Type B pancreatic cell (in vitro differentiated cells): ENCODE measurements at regions not wholly inside any gene's neighbourhood (a gene's known extent, or its start where the extent isn't known, plus 50 kb on each side); places are given as distances from the start of the nearest gene placed in this dataset.

Experiments
- DNase-seq: peaks from one replicate; pipeline ENCODE4 v3.0.0; 2021; ENCODE audit warnings: mixed read lengths; ENCODE audit not compliant: unreplicated experiment; ENCODE audit errors: extremely low spot score
- H3K27ac Mint-ChIP-seq: 2 replicates; pipeline ENCODE4 v1.8.0; 2021; ENCODE audit warnings: mild to moderate bottlenecking, mixed read lengths
- H3K27me3 Mint-ChIP-seq: 2 replicates; pipeline ENCODE4 v1.8.0; 2021; ENCODE audit warnings: mixed read lengths
- H3K36me3 Mint-ChIP-seq: 2 replicates; pipeline ENCODE4 v1.8.0; 2021; ENCODE audit warnings: mixed read lengths
- H3K4me1 Mint-ChIP-seq: one replicate; pipeline ENCODE4 v1.8.0; 2021; ENCODE audit warnings: mixed read lengths; ENCODE audit not compliant: unreplicated experiment
- H3K4me3 Mint-ChIP-seq: 2 replicates; pipeline ENCODE4 v1.8.0; 2021; ENCODE audit warnings: mild to moderate bottlenecking, mixed read lengths
- H3K9me3 Mint-ChIP-seq: 2 replicates; pipeline ENCODE4 v1.8.0; 2021; ENCODE audit warnings: mixed read lengths
- TF ChIP-seq, protein P1 (sequence below): fragments of 200-600 bp; sonication (generic); conservative IDR thresholded peaks from 2 replicates; pipeline ENCODE4 v1.5.0; 2021; ENCODE audit warnings: antibody characterized with exemption, mild to moderate bottlenecking

DNA sequence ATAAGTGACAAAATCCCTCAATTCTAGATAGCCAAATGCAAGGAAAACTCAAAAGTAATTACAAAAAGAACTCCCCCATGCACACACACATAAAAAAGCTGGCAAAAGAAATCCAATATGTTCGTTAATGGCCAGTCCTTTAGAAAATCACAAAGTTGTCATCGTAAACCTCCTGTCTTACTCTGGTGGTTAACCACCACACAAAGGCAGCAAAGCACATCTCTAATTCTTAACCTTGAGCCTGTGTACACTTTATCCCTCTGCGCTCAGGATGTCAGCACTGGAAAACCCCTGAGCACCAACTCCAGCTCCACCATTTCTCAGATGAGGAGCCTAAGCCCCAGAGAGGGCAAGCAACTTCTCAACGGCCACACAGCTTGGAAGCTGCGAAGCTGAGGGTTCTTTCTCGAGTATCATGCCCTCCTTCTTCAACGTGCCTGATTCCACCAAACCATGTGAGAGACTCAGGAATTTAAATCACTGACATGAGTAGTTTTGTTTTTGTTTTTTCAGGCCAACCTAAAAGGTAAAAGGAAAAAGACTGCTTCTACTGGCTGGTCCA is 72.5 kb downstream of the C16orf95 start:
- Mint-ChIP-seq H3K4me1 (peaks cover 31% of the 10 kb centered on the region), H3K9me3 (peaks cover 4% of the 10 kb centered on the region), H3K27ac (no peak overlapping the region), H3K36me3 (peaks cover 7% of the 10 kb centered on the region), H3K4me3 (no peak overlapping the region), H3K27me3 (peaks cover 3% of the 10 kb centered on the region)
- TF ChIP-seq, protein P1, sequence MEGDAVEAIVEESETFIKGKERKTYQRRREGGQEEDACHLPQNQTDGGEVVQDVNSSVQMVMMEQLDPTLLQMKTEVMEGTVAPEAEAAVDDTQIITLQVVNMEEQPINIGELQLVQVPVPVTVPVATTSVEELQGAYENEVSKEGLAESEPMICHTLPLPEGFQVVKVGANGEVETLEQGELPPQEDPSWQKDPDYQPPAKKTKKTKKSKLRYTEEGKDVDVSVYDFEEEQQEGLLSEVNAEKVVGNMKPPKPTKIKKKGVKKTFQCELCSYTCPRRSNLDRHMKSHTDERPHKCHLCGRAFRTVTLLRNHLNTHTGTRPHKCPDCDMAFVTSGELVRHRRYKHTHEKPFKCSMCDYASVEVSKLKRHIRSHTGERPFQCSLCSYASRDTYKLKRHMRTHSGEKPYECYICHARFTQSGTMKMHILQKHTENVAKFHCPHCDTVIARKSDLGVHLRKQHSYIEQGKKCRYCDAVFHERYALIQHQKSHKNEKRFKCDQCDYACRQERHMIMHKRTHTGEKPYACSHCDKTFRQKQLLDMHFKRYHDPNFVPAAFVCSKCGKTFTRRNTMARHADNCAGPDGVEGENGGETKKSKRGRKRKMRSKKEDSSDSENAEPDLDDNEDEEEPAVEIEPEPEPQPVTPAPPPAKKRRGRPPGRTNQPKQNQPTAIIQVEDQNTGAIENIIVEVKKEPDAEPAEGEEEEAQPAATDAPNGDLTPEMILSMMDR, result no peak
- DNase-seq, result no peak

DNA sequence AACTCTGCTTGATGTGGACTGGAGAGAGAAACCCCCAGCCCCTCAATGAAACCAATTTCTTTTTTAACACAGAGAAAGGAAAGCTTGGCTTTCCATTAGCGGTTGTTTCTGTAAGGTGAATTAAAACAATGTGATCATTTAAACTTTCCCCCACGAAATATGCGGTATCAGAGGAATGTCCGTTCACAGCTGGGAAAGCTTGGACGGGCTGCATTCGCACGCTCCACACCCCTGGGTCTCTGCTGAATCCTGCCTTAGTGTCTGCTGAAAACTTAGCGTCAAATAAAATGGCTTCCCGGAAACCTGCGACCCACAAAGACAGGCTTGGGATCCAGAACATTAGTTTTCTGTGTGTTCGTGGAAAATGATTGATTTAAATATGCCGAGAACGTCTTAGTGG is 71.7 kb downstream of the C16orf95 start:
- Mint-ChIP-seq H3K27me3 (no peaks in the 10 kb centered on the region), H3K27ac (no peak overlapping the region), H3K36me3 (peaks cover 7% of the 10 kb centered on the region), H3K4me3 (no peak overlapping the region), H3K9me3 (peaks cover 4% of the 10 kb centered on the region), H3K4me1 (peaks cover 26% of the 10 kb centered on the region)
- DNase-seq, result no peak
- TF ChIP-seq, protein P1, result no peak

DNA sequence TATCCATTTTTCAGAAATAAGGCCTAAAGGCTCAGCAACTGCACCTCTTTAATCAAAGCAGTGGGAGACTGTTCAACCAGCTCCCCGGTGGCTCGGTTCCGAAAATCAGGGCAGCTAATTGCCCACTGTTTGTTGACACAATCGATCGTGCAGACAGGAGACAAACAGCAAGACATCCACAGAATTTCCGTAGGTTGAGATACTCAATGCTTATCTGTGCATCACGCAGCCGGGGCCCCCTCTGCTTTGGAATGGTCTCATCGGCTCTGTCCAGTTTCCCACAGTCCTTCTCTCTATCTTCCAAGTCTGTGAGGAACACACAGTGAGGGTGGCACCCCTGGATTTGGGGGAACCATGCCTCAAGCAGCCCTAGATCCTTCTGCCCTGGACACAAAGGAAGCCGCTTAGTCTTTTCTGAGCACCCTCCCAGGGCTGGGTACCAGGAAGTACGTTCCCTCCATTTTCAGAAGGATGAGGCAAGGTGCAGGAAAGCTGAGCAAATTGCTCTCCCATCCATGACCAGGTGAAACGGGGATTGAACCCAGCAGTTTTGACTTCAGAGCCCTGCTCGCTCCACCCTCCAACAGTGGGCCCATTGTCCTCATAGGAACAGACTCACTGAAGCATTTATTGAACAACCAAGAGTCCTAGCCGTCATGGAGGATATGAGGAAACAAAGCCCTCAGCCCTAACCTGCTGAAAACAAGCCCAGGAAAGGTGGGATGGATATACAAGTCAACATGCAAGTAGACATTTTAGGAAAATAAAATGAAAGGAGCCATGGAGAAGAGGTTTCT is 70.7 kb downstream of the C16orf95 start:
- Mint-ChIP-seq H3K4me1 (peaks cover 20% of the 10 kb centered on the region), H3K9me3 (no peaks in the 10 kb centered on the region), H3K27ac (no peak overlapping the region), H3K36me3 (peaks cover 4% of the 10 kb centered on the region), H3K4me3 (no peak overlapping the region), H3K27me3 (no peaks in the 10 kb centered on the region)
- TF ChIP-seq, protein P1, result no peak
- DNase-seq, result no peak

DNA sequence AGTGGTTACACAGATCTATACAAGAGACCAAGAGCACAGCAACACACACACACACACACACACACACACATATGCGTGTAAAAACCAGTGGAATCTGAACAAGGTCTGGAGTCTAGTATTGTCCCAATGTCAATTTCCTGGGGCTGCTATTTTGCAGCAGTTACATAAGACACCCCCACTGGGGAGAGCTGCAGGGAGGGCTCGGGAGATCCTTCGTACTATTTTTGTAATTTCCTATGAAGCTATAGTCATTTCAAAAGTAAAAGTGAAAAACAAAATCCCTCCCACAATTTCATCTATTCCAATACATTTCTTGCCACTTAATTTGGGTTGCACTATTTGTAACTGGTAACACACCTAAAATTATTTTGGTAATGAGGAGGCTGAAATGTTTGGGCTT is 68.5 kb downstream of the C16orf95 start:
- Mint-ChIP-seq H3K27ac (no peak overlapping the region), H3K4me1 (peaks cover 13% of the 10 kb centered on the region), H3K27me3 (no peaks in the 10 kb centered on the region), H3K9me3 (no peaks in the 10 kb centered on the region), H3K4me3 (no peak overlapping the region), H3K36me3 (no peaks in the 10 kb centered on the region)
- DNase-seq, result no peak
- TF ChIP-seq, protein P1, result no peak

DNA sequence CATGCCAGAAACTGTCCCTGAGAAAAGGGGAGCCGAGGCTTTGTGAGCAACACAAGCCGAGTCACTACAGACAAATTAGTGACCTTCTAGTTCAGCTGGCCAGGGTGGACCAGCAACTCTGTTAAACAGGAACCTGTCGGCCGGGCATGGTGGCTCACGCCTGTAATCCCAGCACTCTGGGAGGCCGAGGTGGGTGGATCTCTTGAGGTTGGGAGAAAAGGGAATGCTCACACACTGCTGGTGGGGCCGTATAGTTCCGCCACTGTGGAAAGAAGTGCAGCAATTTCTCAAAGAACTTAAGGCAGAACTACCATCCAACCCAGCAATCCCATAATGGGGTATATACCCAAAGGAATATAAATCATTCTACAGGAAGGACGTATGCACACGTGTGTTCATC is 67.8 kb downstream of the C16orf95 start:
- DNase-seq, result no peak
- H3K27ac Mint-ChIP-seq, result no peak overlapping the region
- H3K4me1 Mint-ChIP-seq, result peaks cover 13% of the 10 kb centered on the region
- TF ChIP-seq, protein P1, result no peak
- H3K36me3 Mint-ChIP-seq, result no peaks in the 10 kb centered on the region
- no peaks in the 10 kb centered on the region for H3K9me3 Mint-ChIP-seq
- no peaks in the 10 kb centered on the region for H3K27me3 Mint-ChIP-seq
- no peak overlapping the region for H3K4me3 Mint-ChIP-seq
